NCI-H2081 treated with DMSO at 0.1 percent for 48 hours (cell line): ENCODE measurements at regions not wholly inside any gene's neighbourhood (a gene's known extent, or its start where the extent isn't known, plus 50 kb on each side); places are given as distances from the start of the nearest gene placed in this dataset.
"Not testable (repeated sequence)": the region's sequence is repeated elsewhere in the genome, so short reads cannot be mapped to it uniquely, and the experiment has no call there.

Experiments used
- DNase-seq: peaks from one replicate; lab custom pipeline; 2025; lab: John Stamatoyannopoulos, UW

- DNase-seq: not testable (repeated sequence)
Measured at GRCh38 chr4:149039786-149040185, 597.6 kb upstream of the NR3C2 start.

DNA sequence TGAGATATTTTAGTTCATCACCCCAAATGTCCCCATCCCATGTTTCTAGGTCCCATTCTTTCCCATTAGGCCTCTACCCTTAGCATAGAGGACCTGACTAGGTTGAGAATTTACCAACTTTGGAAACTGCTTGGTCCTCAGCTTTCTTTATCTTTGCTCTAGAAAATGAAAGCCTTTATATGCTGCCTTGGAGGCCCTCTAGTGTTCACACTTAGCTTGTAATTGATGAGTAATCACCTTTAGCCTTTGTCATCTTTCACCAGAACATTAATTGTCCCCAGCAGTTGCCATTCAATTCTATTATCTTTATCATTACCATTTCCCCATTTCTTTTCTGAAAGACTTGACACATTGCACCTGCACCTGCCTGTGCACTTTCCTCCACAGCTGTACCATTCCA lies 589.2 kb upstream of the NR3C2 start:
- no peak for DNase-seq

DNA sequence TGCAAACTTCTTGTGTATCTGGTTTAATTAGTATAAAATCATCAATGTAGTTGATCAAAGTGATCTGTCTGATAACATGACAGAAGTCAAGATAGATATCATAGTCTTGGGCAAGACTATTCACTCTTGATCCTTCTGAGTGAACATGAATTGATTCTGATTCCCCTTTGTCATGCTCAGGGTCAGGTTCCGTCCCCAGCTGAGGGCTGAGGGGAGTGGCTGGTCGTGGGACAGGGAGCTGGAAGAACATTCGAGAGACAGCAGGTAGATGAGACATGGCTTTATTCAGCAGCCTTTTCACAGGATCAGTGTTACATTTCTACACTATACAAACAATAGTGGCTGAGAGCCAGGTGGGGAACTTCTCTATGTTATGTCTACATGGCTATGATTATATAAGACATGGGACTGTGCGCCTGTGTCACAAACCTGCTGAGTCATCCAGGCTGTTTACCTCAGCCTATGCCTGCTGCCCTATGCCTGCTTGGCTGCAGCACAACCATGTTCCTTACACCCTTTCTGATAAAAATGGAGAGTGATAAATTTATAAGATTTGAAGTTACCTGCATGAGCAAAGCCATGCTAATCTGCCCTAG lies 586.9 kb upstream of the NR3C2 start:
- no peak for DNase-seq

- no peak for DNase-seq
Measured at GRCh38 chr4:149026696-149027095, 584.5 kb upstream of the NR3C2 start.

DNA sequence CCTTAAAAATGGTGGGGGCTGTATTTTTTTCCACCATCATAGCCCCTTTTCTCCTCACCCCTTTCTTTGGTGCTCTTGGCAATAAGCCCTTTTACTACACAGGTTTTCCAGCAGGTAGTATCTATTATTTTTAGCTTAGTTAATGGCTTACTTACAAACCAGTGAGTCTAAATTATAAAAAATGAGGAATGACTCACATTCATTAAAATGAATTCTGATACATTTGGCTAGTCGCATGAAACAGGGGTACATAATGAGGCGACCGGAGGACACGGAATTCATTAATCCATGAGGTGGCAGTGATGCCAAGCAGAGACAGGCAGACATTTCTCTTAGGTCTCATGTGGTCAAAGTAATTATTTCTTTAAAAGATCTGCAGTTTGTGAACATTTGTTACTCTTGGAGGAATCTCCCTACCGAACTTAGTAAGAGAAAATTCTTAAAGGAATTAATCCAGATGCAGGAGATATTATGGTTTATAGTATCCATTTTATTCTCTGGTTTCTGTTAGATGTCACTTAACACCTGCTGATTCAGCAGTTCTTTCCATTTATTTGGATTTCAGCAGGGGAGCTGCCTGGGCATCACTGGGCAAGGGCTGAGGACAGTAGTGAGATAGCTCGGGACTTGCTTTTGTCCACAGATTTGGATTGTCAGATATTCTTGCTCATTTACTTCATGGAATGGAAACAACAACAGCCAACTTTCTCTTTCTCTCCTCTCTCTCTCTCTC lies 575.0 kb upstream of the NR3C2 start:
- DNase-seq: no peak

- DNase-seq: no peak
Measured at GRCh38 chr4:149009223-149009622, 567.0 kb upstream of the NR3C2 start.

DNA sequence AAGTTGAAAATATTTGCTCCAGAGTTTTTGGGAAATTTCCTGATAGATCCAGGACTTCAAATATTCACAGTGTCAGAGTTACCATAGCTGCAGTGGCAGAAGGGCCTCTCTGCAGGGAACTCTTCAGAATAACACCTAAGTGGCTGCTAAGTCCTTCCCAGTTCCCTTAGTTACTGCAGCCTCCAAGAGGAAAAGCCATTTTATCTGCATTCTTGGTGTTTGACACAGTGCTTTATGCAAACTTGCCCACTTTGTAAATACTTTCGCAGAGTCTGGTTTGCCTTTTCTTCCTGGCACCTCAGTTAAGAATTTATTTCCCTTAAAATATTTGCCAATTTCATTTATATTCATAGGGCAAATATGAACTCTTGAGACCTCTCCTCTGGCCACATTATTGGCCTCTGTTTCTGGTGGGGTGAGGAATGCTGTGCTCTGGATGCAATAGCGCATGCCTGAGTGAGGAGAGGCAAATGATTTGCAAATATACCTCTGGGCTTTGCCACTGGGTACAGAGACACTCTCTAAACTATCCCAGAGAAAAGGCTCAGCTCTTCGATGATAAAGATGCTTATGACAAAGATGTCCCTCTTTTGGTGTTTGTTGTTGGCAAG lies 566.3 kb upstream of the NR3C2 start:
- DNase-seq: no peak

DNA sequence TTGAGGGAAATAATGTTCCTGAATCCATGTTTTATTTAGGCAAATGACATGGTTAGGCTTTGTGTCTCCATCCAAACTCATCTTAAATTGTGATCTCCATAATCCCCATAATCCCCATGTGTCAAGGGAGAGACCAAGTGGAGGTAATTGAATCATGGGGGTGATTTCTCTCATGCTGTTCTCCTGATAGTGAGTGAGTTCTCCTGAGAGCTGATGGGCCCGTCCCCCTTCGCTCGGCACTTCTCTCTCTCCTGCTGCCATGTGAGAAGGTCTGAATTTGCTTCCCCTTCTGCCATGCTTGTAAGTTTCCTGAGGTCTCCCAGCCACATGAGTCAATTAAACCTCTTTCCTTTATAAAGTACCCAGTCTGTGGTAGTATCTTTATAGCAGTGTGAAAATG lies 563.0 kb upstream of the NR3C2 start:
- no peak for DNase-seq

DNA sequence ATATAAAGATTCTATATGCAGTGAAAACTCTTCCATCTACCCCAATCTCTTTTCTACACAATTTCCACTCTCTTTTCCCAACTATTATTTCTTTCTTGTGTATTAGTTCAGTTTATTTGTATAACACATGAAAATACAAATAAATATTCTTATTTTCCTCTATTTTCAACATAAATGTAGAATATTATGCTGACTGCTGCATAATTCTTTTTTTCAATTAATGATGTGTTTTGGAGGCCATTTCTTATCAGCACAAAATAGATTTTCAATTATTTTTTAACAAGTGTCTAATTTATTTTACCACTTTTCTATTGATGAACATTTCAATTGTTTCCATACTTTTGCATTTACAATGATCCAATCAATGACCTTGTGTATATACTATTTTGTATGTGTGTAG lies 557.7 kb upstream of the NR3C2 start:
- no peak for DNase-seq

- no peak for DNase-seq
Measured at GRCh38 chr4:148998719-148999118, 556.5 kb upstream of the NR3C2 start.

GRCh38 chr4:148986951-148987350 lies 544.7 kb upstream of the NR3C2 start:
- no peak for DNase-seq

DNA sequence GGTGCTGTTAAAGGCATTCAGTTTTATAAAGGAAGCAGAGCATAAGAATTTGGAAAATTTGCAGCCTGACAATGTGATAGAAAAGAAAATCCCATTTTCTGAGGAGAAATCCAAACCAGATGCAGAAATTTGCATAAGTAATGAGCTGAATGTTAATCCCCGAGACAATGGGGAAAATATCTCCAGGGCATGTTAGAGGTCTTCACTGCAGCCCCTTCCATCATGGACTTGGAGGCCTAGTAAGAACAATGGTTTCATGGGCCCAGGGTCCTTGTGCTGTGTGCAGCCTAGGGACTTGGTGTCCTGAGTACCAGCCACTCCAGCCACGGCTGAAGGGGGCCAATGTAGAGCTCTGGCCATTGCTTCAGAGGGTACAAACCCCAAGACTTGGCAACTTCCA lies 542.7 kb upstream of the NR3C2 start:
- no peak for DNase-seq

DNA sequence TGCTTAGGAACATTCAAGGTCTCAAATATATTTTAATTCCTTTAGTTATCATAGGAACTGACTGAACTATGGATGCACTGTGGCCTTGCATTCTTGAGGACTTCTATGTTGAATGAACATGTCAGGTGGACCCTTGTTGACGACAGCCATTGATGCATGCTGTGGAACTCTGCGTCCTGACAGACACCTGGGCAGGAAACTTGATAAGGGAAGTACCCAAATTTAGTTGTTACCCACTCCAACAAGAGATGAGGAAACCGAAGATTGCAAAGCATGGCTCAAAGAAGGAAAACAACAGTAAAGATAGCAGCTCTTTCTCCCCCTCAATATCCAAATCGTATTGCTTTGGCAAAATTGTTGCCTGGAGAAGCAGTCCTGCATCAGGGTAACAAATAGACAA lies 540.0 kb upstream of the NR3C2 start:
- no peak for DNase-seq

- DNase-seq: no peak
Measured at GRCh38 chr4:148980782-148981480, 538.7 kb upstream of the NR3C2 start.

GRCh38 chr4:148978301-148978700 lies 536.1 kb upstream of the NR3C2 start:
- no peak for DNase-seq

DNA sequence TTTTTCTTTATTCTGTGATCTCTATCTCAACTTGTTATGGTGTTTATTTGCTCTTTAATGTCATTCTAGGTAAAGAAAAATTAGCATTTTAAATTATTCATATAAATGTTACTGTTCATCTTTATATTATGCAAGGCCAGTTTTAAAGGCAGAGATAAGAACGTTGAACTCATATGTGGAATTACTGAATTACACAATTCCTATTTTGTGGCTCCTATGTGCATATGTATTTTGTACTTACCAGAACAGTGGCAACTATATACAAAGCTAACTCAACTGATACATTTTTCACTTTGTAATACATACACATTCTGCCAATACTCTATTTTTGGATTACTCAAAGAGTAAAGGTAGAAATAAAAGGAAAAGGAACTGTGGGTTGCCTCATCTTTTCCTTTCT lies 533.2 kb upstream of the NR3C2 start:
- no peak for DNase-seq

DNA sequence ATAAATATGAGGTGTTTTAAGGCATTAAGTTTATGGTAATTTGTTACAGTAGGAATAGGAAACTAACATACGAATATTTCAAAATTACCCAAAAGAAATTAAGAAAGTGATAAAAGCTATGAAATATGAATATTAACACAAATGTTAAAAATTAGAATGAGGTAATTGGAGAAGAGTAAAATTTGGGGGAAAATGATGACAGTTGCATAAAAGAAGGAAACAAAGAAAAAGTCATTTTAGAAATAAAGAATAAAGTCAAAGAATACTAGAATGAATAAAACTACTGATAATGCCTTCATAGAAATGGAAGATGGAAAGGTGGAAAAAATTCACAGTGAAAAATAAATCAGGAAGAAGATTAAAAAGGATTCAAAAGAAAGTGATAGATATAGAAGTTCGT lies 522.9 kb upstream of the NR3C2 start:
- DNase-seq: no peak

- DNase-seq: no peak
Measured at GRCh38 chr4:148964456-148964855, 522.2 kb upstream of the NR3C2 start.

- DNase-seq: no peak
Measured at GRCh38 chr4:148962539-148963290, 520.5 kb upstream of the NR3C2 start.

- no peak for DNase-seq
Measured at GRCh38 chr4:148961526-148961925, 519.3 kb upstream of the NR3C2 start.

GRCh38 chr4:148958317-148958716 lies 516.1 kb upstream of the NR3C2 start:
- no peak for DNase-seq

GRCh38 chr4:148955564-148956297 lies 513.5 kb upstream of the NR3C2 start:
- DNase-seq: no peak
